ENCODE measurements at regions not wholly inside any gene's neighbourhood (a gene's known extent, or its start where the extent isn't known, plus 50 kb on each side); places are given as distances from the start of the nearest gene placed in this dataset.

DNA sequence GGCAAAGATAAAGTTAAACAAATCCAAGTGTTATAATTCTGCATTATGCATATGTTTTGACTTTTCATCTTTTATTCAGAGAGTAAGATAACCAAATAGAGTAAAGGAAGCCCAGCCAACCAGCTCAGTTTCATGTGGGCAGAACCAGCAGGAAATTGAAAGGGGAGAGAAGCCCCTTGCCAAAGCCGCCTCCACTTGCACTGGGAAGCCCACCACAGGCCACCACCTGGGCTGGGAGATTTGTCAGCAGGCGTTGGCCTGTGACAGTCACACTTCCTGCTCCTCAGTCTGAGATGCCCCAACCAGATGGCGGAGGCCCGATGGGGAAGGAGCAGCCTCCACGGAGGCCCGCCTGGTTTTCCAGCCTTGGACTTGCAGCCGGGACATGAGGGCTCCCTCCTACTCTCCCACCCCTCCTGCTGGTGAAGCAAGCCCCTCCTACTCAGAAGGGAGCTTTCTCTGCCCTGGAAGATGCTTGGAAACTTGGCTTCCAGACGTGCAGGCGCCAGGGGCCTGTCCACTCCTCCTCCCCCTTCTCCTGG is 166.8 kb upstream of the SULF2 start:
- POLR2A ChIA-PET (ENCODE audit: low non-redundant PET) = no interaction called here
- DNase-seq (ENCODE audit: low spot score) = no peak
- no peaks in the 10 kb centered on the region for H3K36me3 ChIP-seq (ENCODE audit: insufficient read depth, low read length, poor library complexity, severe bottlenecking)
- peaks cover 4% of the 10 kb centered on the region for H3K27me3 ChIP-seq (replicated peaks; ENCODE audit: insufficient read depth, low read depth, low read length, poor library complexity)
- no peak overlapping the region for H3K27ac ChIP-seq (ENCODE audit: low read depth, low read length, poor library complexity, severe bottlenecking)
- no peak overlapping the region for H3K4me3 ChIP-seq (ENCODE audit: low read depth, low read length, poor library complexity, severe bottlenecking)
- BruUV-seq (replicated peaks) = no TSS peak
- intact Hi-C loops (cut with micrococcal nuclease; ENCODE audit: unreplicated experiment) = no loop called here
- H3K9me3 ChIP-seq (ENCODE audit: low read depth, low read length, poor library complexity, severe bottlenecking) = no peaks in the 10 kb centered on the region
- peaks cover 8% of the 10 kb centered on the region for H3K4me1 ChIP-seq (ENCODE audit: insufficient read depth, low read length, poor library complexity, severe bottlenecking)
- TF ChIP-seq EZH2 (IDR thresholded peaks at IDR 0.05; ENCODE audit: borderline replicate concordance, low read depth, low read length, poor library complexity, severe bottlenecking) (no peak), CTCF (conservative IDR thresholded peaks at IDR 0.05; ENCODE audit: low read depth, low read length) (no peak)
- CTCF ChIA-PET = no interaction called here

DNA sequence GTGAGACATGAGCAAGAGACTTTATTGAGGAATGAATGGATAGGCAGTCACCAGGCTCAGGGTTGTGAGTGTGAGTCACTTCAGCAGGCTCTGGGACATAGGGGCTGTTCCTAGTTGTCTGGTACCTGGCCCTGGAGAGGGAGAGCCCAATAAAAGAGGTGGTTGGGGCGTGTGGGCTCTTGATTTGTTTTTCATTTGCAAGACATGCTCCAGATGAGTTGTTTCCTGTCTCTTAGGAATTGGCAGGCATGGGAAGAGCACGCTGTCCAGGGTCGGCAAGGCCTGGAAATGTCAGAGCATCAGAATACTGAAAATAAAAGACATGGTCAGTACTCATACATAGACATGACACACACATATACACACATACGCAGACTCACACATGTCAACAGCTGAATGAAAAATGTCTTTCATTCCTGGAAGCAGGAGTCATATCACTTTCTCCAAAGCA is 166.3 kb upstream of the SULF2 start:
- Histone ChIP-seq H3K4me3 (ENCODE audit: low read depth, low read length, poor library complexity, severe bottlenecking) (no peak overlapping the region), H3K27me3 (replicated peaks; ENCODE audit: insufficient read depth, low read depth, low read length, poor library complexity) (peaks cover 4% of the 10 kb centered on the region), H3K9me3 (ENCODE audit: low read depth, low read length, poor library complexity, severe bottlenecking) (no peaks in the 10 kb centered on the region), H3K36me3 (ENCODE audit: insufficient read depth, low read length, poor library complexity, severe bottlenecking) (no peaks in the 10 kb centered on the region), H3K27ac (ENCODE audit: low read depth, low read length, poor library complexity, severe bottlenecking) (no peak overlapping the region), H3K4me1 (ENCODE audit: insufficient read depth, low read length, poor library complexity, severe bottlenecking) (peaks cover 8% of the 10 kb centered on the region)
- intact Hi-C loops (cut with micrococcal nuclease; ENCODE audit: unreplicated experiment) = no loop called here
- POLR2A ChIA-PET (ENCODE audit: low non-redundant PET) = no interaction called here
- no peak for TF ChIP-seq EZH2 (IDR thresholded peaks at IDR 0.05; ENCODE audit: borderline replicate concordance, low read depth, low read length, poor library complexity, severe bottlenecking)
- no peak for TF ChIP-seq CTCF (conservative IDR thresholded peaks at IDR 0.05; ENCODE audit: low read depth, low read length)
- DNase-seq (ENCODE audit: low spot score) = no peak
- no TSS peak for BruUV-seq (replicated peaks)
- CTCF ChIA-PET = no interaction called here

DNA sequence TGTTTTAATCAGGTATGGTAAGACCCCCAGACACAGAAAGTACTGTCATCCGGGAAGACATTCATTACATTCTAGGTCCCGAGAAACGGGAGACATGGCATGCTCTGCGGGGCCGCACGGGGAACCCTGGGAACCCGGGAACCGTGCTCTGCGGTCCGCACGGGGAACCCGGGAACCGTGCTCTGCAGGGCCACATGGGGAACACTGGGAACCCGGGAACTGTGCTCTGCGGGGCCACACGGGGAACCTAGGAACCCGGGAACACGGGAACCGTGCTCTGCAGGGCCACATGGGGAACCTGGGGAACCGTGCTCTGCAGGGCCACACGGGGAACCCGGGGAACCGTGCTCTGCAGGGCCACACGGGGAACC is 165.6 kb upstream of the SULF2 start:
- DNase-seq (ENCODE audit: low spot score) = no peak
- Histone ChIP-seq H3K4me3 (ENCODE audit: low read depth, low read length, poor library complexity, severe bottlenecking) (no peak overlapping the region), H3K27me3 (replicated peaks; ENCODE audit: insufficient read depth, low read depth, low read length, poor library complexity) (peaks cover 4% of the 10 kb centered on the region), H3K36me3 (ENCODE audit: insufficient read depth, low read length, poor library complexity, severe bottlenecking) (no peaks in the 10 kb centered on the region), H3K4me1 (ENCODE audit: insufficient read depth, low read length, poor library complexity, severe bottlenecking) (peaks cover 8% of the 10 kb centered on the region), H3K9me3 (ENCODE audit: low read depth, low read length, poor library complexity, severe bottlenecking) (no peaks in the 10 kb centered on the region), H3K27ac (ENCODE audit: low read depth, low read length, poor library complexity, severe bottlenecking) (no peak overlapping the region)
- POLR2A ChIA-PET (ENCODE audit: low non-redundant PET) = no interaction called here
- TF ChIP-seq EZH2 (IDR thresholded peaks at IDR 0.05; ENCODE audit: borderline replicate concordance, low read depth, low read length, poor library complexity, severe bottlenecking) (no peak), CTCF (conservative IDR thresholded peaks at IDR 0.05; ENCODE audit: low read depth, low read length) (no peak)
- CTCF ChIA-PET = no interaction called here
- intact Hi-C loops (cut with micrococcal nuclease; ENCODE audit: unreplicated experiment) = no loop called here
- BruUV-seq (replicated peaks) = no TSS peak

All from A673 (cell line).